ENCODE measurements at regions not wholly inside any gene's neighbourhood (a gene's known extent, or its start where the extent isn't known, plus 50 kb on each side); places are given as distances from the start of the nearest gene placed in this dataset.
"Not testable (repeated sequence)": the region's sequence is repeated elsewhere in the genome, so short reads cannot be mapped to it uniquely, and the experiment has no call there.

- DNase-seq (ENCODE audit: low read depth, low spot score): no peak
- H3K9me3 ChIP-seq (ENCODE audit: control insufficient read depth, insufficient read depth, low read depth, low read length): no peaks in the 10 kb centered on the region
- POLR2A ChIA-PET: no interaction called here
- H3K27ac ChIP-seq (ENCODE audit: low read length): no peak overlapping the region
- intact Hi-C loops (cut with micrococcal nuclease; ENCODE audit: unreplicated experiment): no loop called here
- H3K36me3 ChIP-seq (ENCODE audit: control insufficient read depth, insufficient read depth, low read length): no peaks in the 10 kb centered on the region
- BruUV-seq (replicated peaks): no TSS peak
- ATAC-seq: no peak
- in situ Hi-C loops (cut with HindIII; ENCODE audit: low pct_unique_long_range_greater_than_20kb, low sequenced_read_pairs): no loop called here
- CTCF ChIA-PET: no interaction called here
- no peaks in the 10 kb centered on the region for H3K4me1 ChIP-seq (ENCODE audit: control insufficient read depth, insufficient read depth, low read length)
- H3K4me3 ChIP-seq (ENCODE audit: low read depth in 2 of 2, low read length in 2 of 2): no peak overlapping the region
- no peak for TF ChIP-seq TCF7L2 (IDR thresholded peaks at IDR 0.05; ENCODE audit: low read depth, low read length)
- TF ChIP-seq POLR2AphosphoS5 (IDR thresholded peaks at IDR 0.05; ENCODE audit: low read depth, low read length): no peak
- no peak for TF ChIP-seq CTCF (IDR thresholded peaks at IDR 0.05)
- no peak for TF ChIP-seq SIN3A (IDR thresholded peaks at IDR 0.05; ENCODE audit: borderline replicate concordance, insufficient read depth, low read depth, low read length)
- TF ChIP-seq REST (IDR thresholded peaks at IDR 0.05; ENCODE audit: insufficient read depth in 1 of 2, low read depth in 2 of 2, low read length in 1 of 2): no peak
- no peaks in the 10 kb centered on the region for H3K27me3 ChIP-seq (ENCODE audit: control insufficient read depth, insufficient read depth, low read length)
Measured at GRCh38 chr4:67320645-67321044, 224.7 kb downstream of the CENPC start.

GRCh38 chr4:67319607-67320006 is 225.7 kb downstream of the CENPC start:
- in situ Hi-C loops (cut with HindIII; ENCODE audit: low pct_unique_long_range_greater_than_20kb, low sequenced_read_pairs); intact Hi-C loops (cut with micrococcal nuclease; ENCODE audit: unreplicated experiment); H3K27ac ChIP-seq (ENCODE audit: low read length); H3K9me3 ChIP-seq (ENCODE audit: control insufficient read depth, insufficient read depth, low read depth, low read length); ATAC-seq; H3K36me3 ChIP-seq (ENCODE audit: control insufficient read depth, insufficient read depth, low read length); CTCF ChIA-PET; POLR2A ChIA-PET; H3K4me3 ChIP-seq (ENCODE audit: low read depth in 2 of 2, low read length in 2 of 2); H3K27me3 ChIP-seq (ENCODE audit: control insufficient read depth, insufficient read depth, low read length); BruUV-seq (replicated peaks); DNase-seq (ENCODE audit: low read depth, low spot score); H3K4me1 ChIP-seq (ENCODE audit: control insufficient read depth, insufficient read depth, low read length): not testable (repeated sequence)

- intact Hi-C loops (cut with micrococcal nuclease; ENCODE audit: unreplicated experiment); ATAC-seq: not testable (repeated sequence)
Measured at GRCh38 chr4:67300497-67301185, 244.7 kb downstream of the CENPC start.

More at GRCh38 chr4:67300497-67301185, 244.7 kb downstream of the CENPC start:
- H3K27ac ChIP-seq (ENCODE audit: low read length); DNase-seq (ENCODE audit: low read depth, low spot score); BruUV-seq (replicated peaks); H3K9me3 ChIP-seq (ENCODE audit: control insufficient read depth, insufficient read depth, low read depth, low read length); POLR2A ChIA-PET; in situ Hi-C loops (cut with HindIII; ENCODE audit: low pct_unique_long_range_greater_than_20kb, low sequenced_read_pairs); CTCF ChIA-PET; H3K4me3 ChIP-seq (ENCODE audit: low read depth in 2 of 2, low read length in 2 of 2); H3K27me3 ChIP-seq (ENCODE audit: control insufficient read depth, insufficient read depth, low read length); H3K4me1 ChIP-seq (ENCODE audit: control insufficient read depth, insufficient read depth, low read length); H3K36me3 ChIP-seq (ENCODE audit: control insufficient read depth, insufficient read depth, low read length): not testable (repeated sequence)

All from Panc1 (cell line).